Keratinocyte (primary cell): ENCODE measurements at regions not wholly inside any gene's neighbourhood (a gene's known extent, or its start where the extent isn't known, plus 50 kb on each side); places are given as distances from the start of the nearest gene placed in this dataset.

Experiments
- DNase-seq: peaks from one replicate; pipeline ENCODE4 v3.0.0-alpha.2; 2011; ENCODE audit warnings: low read depth, missing footprints, low spot score
- FAIRE-seq: peaks from 2 replicates; lab custom pipeline; 2011; peaks lifted over from hg19 to GRCh38; lab: Jason Lieb, UNC
- H2AFZ ChIP-seq: 2 replicates; pipeline ENCODE4 v1.6.0; 2012; ENCODE audit warnings: low read length, control low read depth, inconsistent platforms; ENCODE audit not compliant: control insufficient read depth
- H3K27ac ChIP-seq: 2 replicates; pipeline ENCODE4 v1.5.1; 2011; ENCODE audit warnings: low read length; ENCODE audit not compliant: control insufficient read depth, insufficient read depth
- H3K27me3 ChIP-seq: 3 replicates; pipeline ENCODE4 v1.6.0; 2011; ENCODE audit warnings: low read length; ENCODE audit not compliant: control insufficient read depth, insufficient read depth; ENCODE audit errors: extremely low read depth
- H3K36me3 ChIP-seq, 2 experiments: 2 replicates in 1 of 2; 3 replicates in 1 of 2; pipeline ENCODE4 v1.5.1; 2011; ENCODE audit warnings: low read length in 2 of 2, mild to moderate bottlenecking in 1 of 2; ENCODE audit not compliant: control insufficient read depth in 2 of 2, insufficient read depth in 2 of 2; ENCODE audit errors: extremely low read depth in 1 of 2
- H3K4me1 ChIP-seq: 3 replicates; pipeline ENCODE4 v1.5.1; 2011; ENCODE audit warnings: low read length; ENCODE audit not compliant: control insufficient read depth, insufficient read depth; ENCODE audit errors: extremely low read depth
- H3K4me2 ChIP-seq: 3 replicates; pipeline ENCODE4 v1.6.0; 2011; ENCODE audit warnings: low read depth, low read length; ENCODE audit not compliant: control insufficient read depth, insufficient read depth; ENCODE audit errors: extremely low read depth
- H3K4me3 ChIP-seq, 3 experiments: fragments of 200-600 bp in 1 of 3; sonication (generic) in 1 of 3; 2 replicates in 2 of 3; 3 replicates in 1 of 3; pipeline ENCODE4 v1.5.1; 2011 to 2016; ENCODE audit warnings: low read length in 3 of 3, mild to moderate bottlenecking in 3 of 3, control low read depth in 2 of 3, inconsistent platforms in 1 of 3, low read depth in 1 of 3, mixed read lengths in 1 of 3, mixed run types in 1 of 3, moderate library complexity in 1 of 3; ENCODE audit not compliant: control insufficient read depth in 2 of 3, insufficient read depth in 2 of 3; ENCODE audit errors: extremely low read depth in 1 of 3
- H3K79me2 ChIP-seq: 2 replicates; pipeline ENCODE4 v1.6.0; 2012; ENCODE audit warnings: low read length; ENCODE audit not compliant: control insufficient read depth, insufficient read depth
- H3K9ac ChIP-seq: 3 replicates; pipeline ENCODE4 v1.6.0; 2011; ENCODE audit warnings: low read length; ENCODE audit not compliant: control insufficient read depth, insufficient read depth; ENCODE audit errors: extremely low read depth
- H3K9me1 ChIP-seq: 3 replicates; pipeline ENCODE4 v1.6.0; 2011; ENCODE audit warnings: low read length; ENCODE audit not compliant: control insufficient read depth, insufficient read depth; ENCODE audit errors: extremely low read depth
- H3K9me3 ChIP-seq: 2 replicates; pipeline ENCODE4 v1.5.1; 2012; ENCODE audit warnings: low read depth, low read length; ENCODE audit not compliant: control insufficient read depth
- H4K20me1 ChIP-seq: 3 replicates; pipeline ENCODE4 v1.6.0; 2011; ENCODE audit warnings: low read length; ENCODE audit not compliant: control insufficient read depth, insufficient read depth; ENCODE audit errors: extremely low read depth
- EZH2 ChIP-seq: IDR thresholded peaks from one replicate; pipeline ENCODE4 v1.6.1; 2012; ENCODE audit warnings: inconsistent platforms, mild to moderate bottlenecking, low read length, moderate library complexity
- dilution Hi-C: fragments of 300-500 bp; cut with MboI; formaldehyde crosslinking; loops from one replicate; pipeline ENCODE4 v1.7.0; 2020; ENCODE audit warnings: low sequenced_read_pairs; ENCODE audit not compliant: extremely low pct_ligation_motif_present
- TF ChIP-seq, protein P1 (sequence below), 3 experiments: IDR thresholded peaks in 1 of 3; conservative IDR thresholded peaks in 1 of 3; optimal IDR thresholded peaks in 1 of 3; 2 replicates in 2 of 3; 3 replicates in 1 of 3; pipeline versions ENCODE3 to v1.5.1; 2011; ENCODE audit warnings: low read length in 3 of 3, mild to moderate bottlenecking in 3 of 3, moderate library complexity in 2 of 3, control low read depth in 1 of 3, inconsistent platforms in 1 of 3; ENCODE audit not compliant: insufficient read depth in 2 of 3; ENCODE audit errors: extremely low read depth in 1 of 3

GRCh38 chr4:95742872-95743271 is 97.0 kb upstream of the PDHA2 start:
- FAIRE-seq (no peak), DNase-seq (no peak)
- H3K4me1 ChIP-seq: no peaks in the 10 kb centered on the region
- TF ChIP-seq, protein P1, sequence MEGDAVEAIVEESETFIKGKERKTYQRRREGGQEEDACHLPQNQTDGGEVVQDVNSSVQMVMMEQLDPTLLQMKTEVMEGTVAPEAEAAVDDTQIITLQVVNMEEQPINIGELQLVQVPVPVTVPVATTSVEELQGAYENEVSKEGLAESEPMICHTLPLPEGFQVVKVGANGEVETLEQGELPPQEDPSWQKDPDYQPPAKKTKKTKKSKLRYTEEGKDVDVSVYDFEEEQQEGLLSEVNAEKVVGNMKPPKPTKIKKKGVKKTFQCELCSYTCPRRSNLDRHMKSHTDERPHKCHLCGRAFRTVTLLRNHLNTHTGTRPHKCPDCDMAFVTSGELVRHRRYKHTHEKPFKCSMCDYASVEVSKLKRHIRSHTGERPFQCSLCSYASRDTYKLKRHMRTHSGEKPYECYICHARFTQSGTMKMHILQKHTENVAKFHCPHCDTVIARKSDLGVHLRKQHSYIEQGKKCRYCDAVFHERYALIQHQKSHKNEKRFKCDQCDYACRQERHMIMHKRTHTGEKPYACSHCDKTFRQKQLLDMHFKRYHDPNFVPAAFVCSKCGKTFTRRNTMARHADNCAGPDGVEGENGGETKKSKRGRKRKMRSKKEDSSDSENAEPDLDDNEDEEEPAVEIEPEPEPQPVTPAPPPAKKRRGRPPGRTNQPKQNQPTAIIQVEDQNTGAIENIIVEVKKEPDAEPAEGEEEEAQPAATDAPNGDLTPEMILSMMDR (optimal IDR thresholded peaks at IDR 0.05 in 1 of 3, IDR thresholded peaks at IDR 0.05 in 1 of 3, conservative IDR thresholded peaks at IDR 0.05 in 1 of 3; ENCODE audit: extremely low read depth in 1 of 3, insufficient read depth in 2 of 3, low read length in 3 of 3): no peak
- no peak for TF ChIP-seq EZH2
- no peaks in the 10 kb centered on the region for H3K79me2 ChIP-seq
- H3K9me1 ChIP-seq: no peaks in the 10 kb centered on the region
- H3K4me2 ChIP-seq: no peak overlapping the region
- H3K36me3 ChIP-seq: no peaks in the 10 kb centered on the region
- no peaks in the 10 kb centered on the region for H3K9me3 ChIP-seq
- dilution Hi-C loops: no loop called here
- H3K4me3 ChIP-seq: no peak overlapping the region
- no peak overlapping the region for H2AFZ ChIP-seq
- no peaks in the 10 kb centered on the region for H4K20me1 ChIP-seq
- H3K9ac ChIP-seq: no peak overlapping the region
- no peak overlapping the region for H3K27ac ChIP-seq
- no peaks in the 10 kb centered on the region for H3K27me3 ChIP-seq

GRCh38 chr4:95742179-95742578 is 97.7 kb upstream of the PDHA2 start:
- DNase-seq (no peak), FAIRE-seq (no peak)
- no peaks in the 10 kb centered on the region for H3K9me3 ChIP-seq
- H3K27ac ChIP-seq: no peak overlapping the region
- H3K27me3 ChIP-seq: no peaks in the 10 kb centered on the region
- TF ChIP-seq EZH2: no peak
- TF ChIP-seq, protein P1 (optimal IDR thresholded peaks at IDR 0.05 in 1 of 3, IDR thresholded peaks at IDR 0.05 in 1 of 3, conservative IDR thresholded peaks at IDR 0.05 in 1 of 3; ENCODE audit: extremely low read depth in 1 of 3, insufficient read depth in 2 of 3, low read length in 3 of 3): no peak
- dilution Hi-C loops: no loop called here
- no peak overlapping the region for H3K4me2 ChIP-seq
- H3K4me3 ChIP-seq: no peak overlapping the region
- H3K36me3 ChIP-seq: no peaks in the 10 kb centered on the region
- H3K9me1 ChIP-seq: no peaks in the 10 kb centered on the region
- no peak overlapping the region for H3K9ac ChIP-seq
- no peak overlapping the region for H2AFZ ChIP-seq
- no peaks in the 10 kb centered on the region for H3K79me2 ChIP-seq
- H3K4me1 ChIP-seq: no peaks in the 10 kb centered on the region
- no peaks in the 10 kb centered on the region for H4K20me1 ChIP-seq
